SU-DHL-6 (cell line): ENCODE measurements at regions not wholly inside any gene's neighbourhood (a gene's known extent, or its start where the extent isn't known, plus 50 kb on each side); places are given as distances from the start of the nearest gene placed in this dataset.

Experiments used
- H2AFZ ChIP-seq: fragments of 200-600 bp; sonication (generic); 2 replicates; pipeline ENCODE4 v1.6.1; 2014; ENCODE audit warnings: low read depth, mild to moderate bottlenecking, moderate library complexity, mixed read lengths, antibody characterized with exemption, low read length; ENCODE audit not compliant: severe bottlenecking
- H3F3A ChIP-seq: fragments of 200-600 bp; shearing (Covaris generic); 2 replicates; pipeline ENCODE4 v1.6.0; 2016; ENCODE audit warnings: antibody characterized with exemption, mild to moderate bottlenecking; ENCODE audit not compliant: insufficient read depth
- H3K27ac ChIP-seq: fragments of 200-600 bp; sonication (generic); 2 replicates; pipeline ENCODE4 v1.5.1; 2016; ENCODE audit warnings: low read depth, mild to moderate bottlenecking, low read length, moderate library complexity, mixed read lengths
- H3K27me3 ChIP-seq: fragments of 200-600 bp; sonication (generic), shearing (Covaris generic); 2 replicates; pipeline ENCODE4 v1.6.0; 2014; ENCODE audit warnings: mild to moderate bottlenecking, low read length
- H3K36me3 ChIP-seq: fragments of 200-600 bp; sonication (generic); 2 replicates; pipeline ENCODE4 v1.6.1; 2014; ENCODE audit warnings: mild to moderate bottlenecking, low read length, mixed read lengths
- H3K4me2 ChIP-seq: fragments of 300-600, 200-600 bp; shearing (Covaris generic), sonication (generic); 2 replicates; pipeline ENCODE4 v1.6.0; 2014; ENCODE audit warnings: low read length, low read depth, mild to moderate bottlenecking; ENCODE audit not compliant: poor library complexity, severe bottlenecking
- H3K4me3 ChIP-seq: fragments of 200-600 bp; sonication (generic); 2 replicates; pipeline ENCODE4 v1.5.1; 2014; ENCODE audit warnings: antibody characterized with exemption, low read length, mild to moderate bottlenecking, mixed read lengths; ENCODE audit not compliant: insufficient read depth, poor library complexity, severe bottlenecking
- H3K79me2 ChIP-seq: fragments of 200-600 bp; sonication (generic); 2 replicates; pipeline ENCODE4 v1.6.1; 2014; ENCODE audit warnings: mild to moderate bottlenecking, low read length, moderate library complexity; ENCODE audit not compliant: insufficient read depth
- H3K9ac ChIP-seq: fragments of 200-600 bp; sonication (generic); 2 replicates; pipeline ENCODE4 v1.7.0; 2014; ENCODE audit warnings: mild to moderate bottlenecking, low read length
- H3K9me2 ChIP-seq: fragments of 200-600 bp; sonication (generic); replicated peaks from 2 replicates; pipeline ENCODE4 v1.6.1; 2014; ENCODE audit warnings: low read length; ENCODE audit not compliant: insufficient read depth
- H3K9me3 ChIP-seq: fragments of 200-600 bp; sonication (generic); 2 replicates; pipeline ENCODE4 v1.6.1; 2014; ENCODE audit warnings: low read length, mixed read lengths; ENCODE audit not compliant: insufficient read depth
- H4K20me1 ChIP-seq: fragments of 200-600 bp; sonication (generic); 2 replicates; pipeline ENCODE4 v1.6.1; 2014; ENCODE audit warnings: low read depth, mild to moderate bottlenecking, antibody characterized with exemption, low read length, moderate library complexity, mixed read lengths
- CTCF ChIP-seq: fragments of 200-600 bp; sonication (generic); IDR thresholded peaks from one replicate; pipeline ENCODE4 v1.5.1; 2017; ENCODE audit warnings: antibody characterized with exemption, mild to moderate bottlenecking, low read length, moderate library complexity; ENCODE audit not compliant: insufficient read depth, poor library complexity, severe bottlenecking
- EZH2phosphoT487 ChIP-seq: fragments of 200-600 bp; sonication (generic), shearing (Covaris generic); conservative IDR thresholded peaks from 2 replicates; pipeline ENCODE4 v1.6.1; 2018; ENCODE audit warnings: mild to moderate bottlenecking, antibody characterized with exemption, low read length, moderate library complexity, mixed read lengths

DNA sequence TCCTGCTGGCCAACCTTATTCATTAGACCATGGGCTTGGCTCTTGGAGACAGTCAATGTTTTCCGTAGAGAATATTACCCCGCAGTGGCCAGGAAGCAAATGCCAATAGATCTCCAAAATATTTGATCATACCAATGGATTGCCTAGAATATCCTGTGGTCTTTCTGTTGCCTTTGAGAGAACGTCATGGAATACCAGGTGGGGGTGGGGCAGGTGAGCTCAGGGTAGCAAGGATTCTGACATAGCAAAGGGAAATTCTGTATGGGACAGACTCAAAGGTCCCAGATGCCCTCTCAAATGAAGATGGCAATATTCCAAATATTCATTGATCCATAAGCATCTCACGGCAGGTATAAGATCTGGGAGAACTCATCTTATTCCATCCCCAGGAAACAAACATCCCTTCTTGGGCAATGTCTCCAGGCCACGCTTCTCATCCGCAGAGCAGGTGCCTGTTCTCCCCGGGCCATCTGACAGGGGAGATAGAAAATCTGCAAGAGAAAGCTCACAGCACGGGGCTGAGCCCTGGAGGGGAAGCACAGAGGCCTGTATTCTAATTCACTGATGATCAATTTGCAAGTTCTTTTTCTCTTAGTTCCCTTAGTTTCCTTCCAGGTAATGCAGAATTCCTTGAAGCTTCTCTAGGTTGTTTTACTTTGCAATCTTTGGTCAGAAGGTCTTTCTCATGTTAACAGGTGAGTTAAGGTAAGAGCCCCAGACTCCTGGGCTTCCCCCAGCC lies 69.6 kb upstream of the TSHZ3 start:
- H4K20me1 ChIP-seq = no peaks in the 10 kb centered on the region
- no peak overlapping the region for H3K9ac ChIP-seq
- no peaks in the 10 kb centered on the region for H3K36me3 ChIP-seq
- no peaks in the 10 kb centered on the region for H3K9me3 ChIP-seq
- no peaks in the 10 kb centered on the region for H3K9me2 ChIP-seq
- no peak overlapping the region for H3K4me2 ChIP-seq
- TF ChIP-seq EZH2phosphoT487 (no peak), CTCF (no peak)
- H3K27ac ChIP-seq = no peak overlapping the region
- H3K27me3 ChIP-seq = no peaks in the 10 kb centered on the region
- no peaks in the 10 kb centered on the region for H3F3A ChIP-seq
- no peaks in the 10 kb centered on the region for H3K79me2 ChIP-seq
- no peak overlapping the region for H3K4me3 ChIP-seq
- H2AFZ ChIP-seq = no peak overlapping the region

DNA sequence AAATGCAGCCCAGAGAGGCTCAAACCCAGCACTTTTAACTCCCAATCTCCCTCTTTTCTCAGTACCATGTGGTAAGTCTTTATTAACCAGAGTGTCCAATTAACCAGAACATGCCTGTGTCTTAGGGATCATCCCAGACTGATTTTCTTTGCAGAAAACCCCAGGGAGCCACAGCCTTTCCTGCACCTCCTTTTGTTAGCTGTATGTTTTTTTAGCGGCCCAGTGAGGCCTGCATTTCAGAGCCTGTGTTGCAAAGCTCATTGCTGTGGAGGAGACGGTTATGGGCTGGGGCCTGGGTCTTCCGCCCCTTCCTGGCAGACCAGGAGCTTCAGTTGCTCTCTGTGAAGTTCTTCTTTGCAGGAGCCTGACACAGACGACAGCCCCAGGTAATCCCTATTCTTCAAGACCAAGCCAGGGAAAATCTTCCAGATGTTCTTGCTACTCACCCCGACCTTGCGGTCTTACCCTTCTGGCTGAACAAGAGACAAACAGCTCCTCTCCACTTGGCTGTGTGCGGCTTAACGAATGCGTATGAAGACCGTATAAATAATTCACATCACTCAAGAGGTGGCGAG lies 70.7 kb upstream of the TSHZ3 start:
- TF ChIP-seq CTCF (no peak), EZH2phosphoT487 (no peak)
- Histone ChIP-seq H3K4me3 (no peak overlapping the region), H3K36me3 (no peaks in the 10 kb centered on the region), H3K4me2 (no peak overlapping the region), H3K27ac (no peak overlapping the region), H3K9me3 (no peaks in the 10 kb centered on the region), H3K27me3 (no peaks in the 10 kb centered on the region), H4K20me1 (no peaks in the 10 kb centered on the region), H2AFZ (no peak overlapping the region), H3K79me2 (no peaks in the 10 kb centered on the region), H3K9me2 (no peaks in the 10 kb centered on the region), H3F3A (no peaks in the 10 kb centered on the region), H3K9ac (no peak overlapping the region)

DNA sequence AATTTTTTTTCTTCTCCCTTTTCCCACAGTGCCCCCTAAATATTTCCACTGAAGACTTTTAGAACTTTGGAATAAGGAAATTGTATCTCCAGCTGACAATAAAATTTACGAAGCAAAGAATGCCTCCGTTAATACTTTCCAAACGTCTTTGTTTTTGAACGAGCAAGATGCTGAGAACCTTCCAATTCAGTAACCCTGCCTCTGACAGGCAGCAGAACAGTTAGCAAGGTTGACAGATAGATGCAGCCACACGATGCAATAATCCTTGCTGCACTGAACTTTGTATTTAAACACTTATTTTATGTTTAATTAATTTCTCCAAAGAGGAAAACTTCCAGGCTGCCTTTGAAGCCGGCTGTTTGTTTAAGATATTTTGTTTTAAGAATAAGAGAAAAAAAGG lies 71.8 kb upstream of the TSHZ3 start:
- Histone ChIP-seq H3K4me2 (no peak overlapping the region), H3K79me2 (no peaks in the 10 kb centered on the region), H3K27ac (no peak overlapping the region), H3F3A (no peaks in the 10 kb centered on the region), H3K27me3 (no peaks in the 10 kb centered on the region), H3K9ac (no peak overlapping the region), H3K9me2 (no peaks in the 10 kb centered on the region; the same call in 1 of the 2 replicates), H3K36me3 (no peaks in the 10 kb centered on the region), H4K20me1 (no peaks in the 10 kb centered on the region), H2AFZ (no peak overlapping the region), H3K4me3 (no peak overlapping the region), H3K9me3 (no peaks in the 10 kb centered on the region)
- TF ChIP-seq EZH2phosphoT487 = no peak
- no peak for TF ChIP-seq CTCF
